Liver (tissue), 2 donors: ENCODE measurements at regions not wholly inside any gene's neighbourhood (a gene's known extent, or its start where the extent isn't known, plus 50 kb on each side); places are given as distances from the start of the nearest gene placed in this dataset.

Source experiments
- CTCF ChIP-seq: fragments of 150-350 bp; IDR thresholded peaks from 2 replicates; pipeline ENCODE4 v1.5.1; 2017; ENCODE audit warnings: improper control_type of control experiment, low read depth, low read length; ENCODE audit not compliant: missing input control
- YY1 ChIP-seq: IDR thresholded peaks from 2 replicates; pipeline ENCODE4 v1.6.1; 2016; ENCODE audit warnings: antibody characterized with exemption, mild to moderate bottlenecking
- donor health status: healthy.

GRCh38 chr6:19757036-19757435 lies 80.1 kb upstream of the ID4 start:
- TF ChIP-seq CTCF (no peak), YY1 (no peak)
